Natural killer cell (primary cell): ENCODE measurements at regions not wholly inside any gene's neighbourhood (a gene's known extent, or its start where the extent isn't known, plus 50 kb on each side); places are given as distances from the start of the nearest gene placed in this dataset.

Source experiments
- ATAC-seq, 3 donors: fragments of 150-1000 bp in 2 of 3; fragments of 200-7000 bp in 1 of 3; cut with Tn5 transposase; 1 replicate in 1 of 3; 2 replicates in 2 of 3; pipeline ENCODE4 v1.10.0; 2021; ENCODE audit warnings: mild to moderate bottlenecking in 2 of 3, moderate library complexity in 2 of 3
- DNase-seq, 2 donors: peaks; one replicate each; pipeline versions ENCODE4 v3.0.0 to v3.0.0-alpha.2; 2013 to 2021; ENCODE audit warnings: mixed read lengths in 1 of 2
- H3K27ac ChIP-seq: one replicate; pipeline ENCODE4 v1.5.1; 2013; ENCODE audit warnings: mild to moderate bottlenecking, low read length
- H3K27me3 ChIP-seq: one replicate; pipeline ENCODE4 v1.6.1; 2013; ENCODE audit warnings: low read length; ENCODE audit not compliant: control insufficient read depth, insufficient read depth
- H3K36me3 ChIP-seq: one replicate; pipeline ENCODE4 v1.6.1; 2013; ENCODE audit warnings: low read length; ENCODE audit not compliant: control insufficient read depth, insufficient read depth
- H3K4me1 ChIP-seq: one replicate; pipeline ENCODE4 v1.6.1; 2013; ENCODE audit warnings: low read length; ENCODE audit not compliant: control insufficient read depth, insufficient read depth
- H3K4me3 ChIP-seq: one replicate; pipeline ENCODE4 v1.5.1; 2013; ENCODE audit warnings: low read length
- H3K9me3 ChIP-seq: one replicate; pipeline ENCODE4 v1.6.1; 2013; ENCODE audit warnings: low read length; ENCODE audit not compliant: control insufficient read depth, insufficient read depth
- H3K27ac Mint-ChIP-seq, 2 donors: one replicate each; pipeline ENCODE4 v1.8.0; 2022; ENCODE audit warnings: mild to moderate bottlenecking in 2 of 2, mixed read lengths in 2 of 2, moderate library complexity in 1 of 2
- H3K27me3 Mint-ChIP-seq, 2 donors: one replicate each; pipeline ENCODE4 v1.8.0; 2022; ENCODE audit warnings: low read depth in 2 of 2, mixed read lengths in 2 of 2
- H3K36me3 Mint-ChIP-seq: one replicate; pipeline ENCODE4 v1.8.0; 2022; ENCODE audit warnings: mixed read lengths
- H3K4me1 Mint-ChIP-seq, 2 donors: one replicate each; pipeline ENCODE4 v1.8.0; 2022; ENCODE audit warnings: mixed read lengths in 2 of 2
- H3K4me3 Mint-ChIP-seq: one replicate; pipeline ENCODE4 v1.8.0; 2022; ENCODE audit warnings: mild to moderate bottlenecking, moderate library complexity, mixed read lengths
- H3K9me3 Mint-ChIP-seq, 2 donors: one replicate each; pipeline ENCODE4 v1.8.0; 2022; ENCODE audit warnings: mixed read lengths in 2 of 2
- WGBS: methylation state at CpG from one replicate; pipeline ENCODE4 v1.1.7; 2013; ENCODE audit warnings: missing lambda C conversion rate; ENCODE audit not compliant: insufficient coverage; 5-methylcytosine and 5-hydroxymethylcytosine counted together
- intact Hi-C: fragments of 100-400 bp; cut with micrococcal nuclease; formaldehyde crosslinking; loops from one replicate; pipeline ENCODE4 v1.14.2; 2022
- TF ChIP-seq, protein P1 (sequence below): fragments of 200-600 bp; IDR thresholded peaks from one replicate; pipeline ENCODE4 v1.8.0; 2022; ENCODE audit warnings: antibody characterized with exemption

DNA sequence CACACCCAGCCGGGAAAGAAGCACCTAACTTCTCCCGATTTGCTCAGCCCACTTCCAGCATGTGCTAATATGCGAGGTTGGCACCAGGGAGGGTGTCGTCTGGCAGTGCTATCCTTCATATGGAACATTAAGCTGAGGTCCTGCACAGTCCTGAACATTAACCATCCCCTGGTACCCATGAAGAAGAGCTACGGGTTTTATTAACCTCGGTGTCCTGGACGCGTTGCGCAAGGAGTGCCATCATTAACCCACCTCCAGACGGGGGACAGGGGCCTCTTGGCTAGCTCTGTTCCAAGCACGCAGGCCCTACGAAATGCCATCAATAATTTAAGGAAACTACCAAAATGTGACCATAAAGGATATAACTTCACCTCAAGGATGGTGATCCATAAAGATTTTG lies 193.5 kb downstream of the MAF start:
- DNase-seq, result no peak
- no peaks in the 10 kb centered on the region for H3K27me3 ChIP-seq
- no peak overlapping the region for H3K4me3 ChIP-seq
- H3K4me1 ChIP-seq, result no peaks in the 10 kb centered on the region
- Mint-ChIP-seq H3K36me3 (no peaks in the 10 kb centered on the region), H3K27me3 (peaks cover 6 to 16% of the 10 kb centered on the region in 2 donors), H3K27ac (no peak overlapping the region), H3K4me1 (peaks cover 5 to 12% of the 10 kb centered on the region in 2 donors), H3K4me3 (no peak overlapping the region), H3K9me3 (no peaks in the 10 kb centered on the region)
- no peaks in the 10 kb centered on the region for H3K36me3 ChIP-seq
- ATAC-seq, result no peak
- H3K9me3 ChIP-seq, result no peaks in the 10 kb centered on the region
- H3K27ac ChIP-seq, result no peak overlapping the region
- WGBS, result 91% methylated on average over 12 of the region's 12 CpGs
- intact Hi-C loops, result no loop called here
- TF ChIP-seq, protein P1, sequence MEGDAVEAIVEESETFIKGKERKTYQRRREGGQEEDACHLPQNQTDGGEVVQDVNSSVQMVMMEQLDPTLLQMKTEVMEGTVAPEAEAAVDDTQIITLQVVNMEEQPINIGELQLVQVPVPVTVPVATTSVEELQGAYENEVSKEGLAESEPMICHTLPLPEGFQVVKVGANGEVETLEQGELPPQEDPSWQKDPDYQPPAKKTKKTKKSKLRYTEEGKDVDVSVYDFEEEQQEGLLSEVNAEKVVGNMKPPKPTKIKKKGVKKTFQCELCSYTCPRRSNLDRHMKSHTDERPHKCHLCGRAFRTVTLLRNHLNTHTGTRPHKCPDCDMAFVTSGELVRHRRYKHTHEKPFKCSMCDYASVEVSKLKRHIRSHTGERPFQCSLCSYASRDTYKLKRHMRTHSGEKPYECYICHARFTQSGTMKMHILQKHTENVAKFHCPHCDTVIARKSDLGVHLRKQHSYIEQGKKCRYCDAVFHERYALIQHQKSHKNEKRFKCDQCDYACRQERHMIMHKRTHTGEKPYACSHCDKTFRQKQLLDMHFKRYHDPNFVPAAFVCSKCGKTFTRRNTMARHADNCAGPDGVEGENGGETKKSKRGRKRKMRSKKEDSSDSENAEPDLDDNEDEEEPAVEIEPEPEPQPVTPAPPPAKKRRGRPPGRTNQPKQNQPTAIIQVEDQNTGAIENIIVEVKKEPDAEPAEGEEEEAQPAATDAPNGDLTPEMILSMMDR, result no peak

DNA sequence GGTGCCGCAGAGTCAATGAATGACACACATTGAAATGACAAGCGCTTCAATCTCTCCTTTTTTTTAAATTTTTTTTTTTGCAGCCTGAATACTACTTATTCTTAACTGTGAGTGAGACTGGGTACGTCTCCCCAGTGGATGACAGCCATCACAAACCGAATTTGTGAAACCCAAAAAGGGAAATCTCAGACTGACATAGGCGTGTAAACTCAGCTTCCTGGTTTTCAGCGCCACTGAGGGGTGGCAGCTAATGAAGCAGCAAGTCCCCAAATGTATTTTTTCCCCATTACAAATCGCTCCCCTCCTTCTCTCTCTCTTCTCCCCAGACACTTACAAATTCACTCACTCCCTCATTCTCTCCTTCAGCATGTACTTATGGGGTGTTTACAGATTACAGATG lies 196.0 kb downstream of the MAF start:
- H3K36me3 ChIP-seq, result no peaks in the 10 kb centered on the region
- H3K4me1 ChIP-seq, result no peaks in the 10 kb centered on the region
- Mint-ChIP-seq H3K4me1 (peaks cover 0 to 5% of the 10 kb centered on the region in 2 donors), H3K36me3 (no peaks in the 10 kb centered on the region), H3K27me3 (peaks cover 6 to 16% of the 10 kb centered on the region in 2 donors), H3K9me3 (no peaks in the 10 kb centered on the region), H3K4me3 (no peak overlapping the region), H3K27ac (no peak overlapping the region)
- 56% methylated on average over 7 of the region's 7 CpGs for WGBS
- no peak overlapping the region for H3K27ac ChIP-seq
- ATAC-seq (no peak), DNase-seq (no peak)
- H3K4me3 ChIP-seq, result no peak overlapping the region
- H3K27me3 ChIP-seq, result no peaks in the 10 kb centered on the region
- intact Hi-C loops, result no loop called here
- TF ChIP-seq, protein P1, result no peak
- H3K9me3 ChIP-seq, result no peaks in the 10 kb centered on the region

DNA sequence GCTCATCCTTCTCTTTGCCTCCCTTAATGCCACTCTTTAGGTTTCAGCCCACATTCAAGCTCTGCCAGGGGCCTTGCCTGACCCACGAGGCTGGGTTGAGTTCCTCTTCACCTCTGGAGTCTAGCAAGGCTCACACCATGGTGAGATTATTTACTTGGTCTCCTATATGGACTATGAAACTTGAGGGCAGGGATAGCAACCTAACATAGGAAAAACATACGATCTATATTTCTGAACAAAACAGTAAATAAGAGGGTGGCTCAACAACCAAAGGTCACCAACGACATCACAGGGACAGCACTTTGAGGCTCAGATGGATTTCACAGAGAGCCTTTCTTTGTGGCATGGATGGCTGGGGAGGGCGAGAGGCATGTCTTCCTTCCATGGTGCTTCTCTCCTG lies 197.0 kb downstream of the MAF start:
- Mint-ChIP-seq H3K4me3 (no peak overlapping the region), H3K27ac (no peak overlapping the region), H3K4me1 (peaks cover 0 to 5% of the 10 kb centered on the region in 2 donors), H3K27me3 (peaks cover 9 to 16% of the 10 kb centered on the region in 2 donors), H3K9me3 (no peaks in the 10 kb centered on the region), H3K36me3 (no peaks in the 10 kb centered on the region)
- Histone ChIP-seq H3K4me1 (no peaks in the 10 kb centered on the region), H3K36me3 (no peaks in the 10 kb centered on the region), H3K27ac (no peak overlapping the region), H3K9me3 (no peaks in the 10 kb centered on the region), H3K4me3 (no peak overlapping the region), H3K27me3 (no peaks in the 10 kb centered on the region)
- DNase-seq (no peak), ATAC-seq (no peak)
- intact Hi-C loops, result no loop called here
- TF ChIP-seq, protein P1, result no peak
- 87% methylated on average over 4 of the region's 4 CpGs for WGBS

DNA sequence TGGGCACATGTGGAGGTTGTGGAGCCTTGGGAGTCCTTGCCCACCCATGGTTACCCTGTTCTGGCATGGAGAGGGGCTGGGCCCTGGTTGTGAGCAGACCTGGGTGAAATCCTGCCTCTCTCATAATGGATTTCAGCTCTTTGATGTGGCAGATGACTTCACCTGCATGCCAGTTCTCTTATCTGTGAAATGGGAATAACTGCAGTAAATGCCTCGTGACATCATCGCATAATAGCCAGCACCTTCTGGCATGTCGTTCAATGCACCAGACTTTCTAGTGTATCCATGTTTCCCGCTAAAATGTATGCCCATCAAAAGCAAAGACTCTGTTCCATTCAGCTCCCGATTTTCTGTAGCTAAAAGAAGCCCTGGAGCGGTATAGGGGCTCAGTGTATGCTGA lies 197.6 kb downstream of the MAF start:
- Mint-ChIP-seq H3K27ac (no peak overlapping the region), H3K36me3 (no peaks in the 10 kb centered on the region), H3K4me1 (peaks cover 0 to 5% of the 10 kb centered on the region in 2 donors), H3K9me3 (no peaks in the 10 kb centered on the region), H3K4me3 (no peak overlapping the region), H3K27me3 (peaks cover 9 to 16% of the 10 kb centered on the region in 2 donors)
- Histone ChIP-seq H3K9me3 (no peaks in the 10 kb centered on the region), H3K27ac (no peak overlapping the region), H3K36me3 (no peaks in the 10 kb centered on the region), H3K4me1 (no peaks in the 10 kb centered on the region), H3K4me3 (no peak overlapping the region), H3K27me3 (no peaks in the 10 kb centered on the region)
- TF ChIP-seq, protein P1, result no peak
- DNase-seq (no peak), ATAC-seq (no peak)
- intact Hi-C loops, result no loop called here
- WGBS, result 82% methylated on average over 6 of the region's 6 CpGs
